ENCODE measurements at regions not wholly inside any gene's neighbourhood (a gene's known extent, or its start where the extent isn't known, plus 50 kb on each side); places are given as distances from the start of the nearest gene placed in this dataset.
"Not testable (repeated sequence)": the region's sequence is repeated elsewhere in the genome, so short reads cannot be mapped to it uniquely, and the experiment has no call there.

GRCh38 chr1:207243442-207244408, 77.8 kb upstream of the CD55 start:
- peak; percentile 12 for DNase-seq

- DNase-seq = no peak
These were observed 77.1 kb upstream of the CD55 start for GRCh38 chr1:207244409-207244801.

GRCh38 chr1:207245124-207245523, 76.4 kb upstream of the CD55 start:
- no peak for DNase-seq

GRCh38 chr1:207248544-207249198, 72.8 kb upstream of the CD55 start:
- no peak for DNase-seq

GRCh38 chr1:207250431-207250830, 71.0 kb upstream of the CD55 start:
- no peak for DNase-seq

- no peak for DNase-seq
These were observed 70.4 kb upstream of the CD55 start for GRCh38 chr1:207251066-207251465.

DNA sequence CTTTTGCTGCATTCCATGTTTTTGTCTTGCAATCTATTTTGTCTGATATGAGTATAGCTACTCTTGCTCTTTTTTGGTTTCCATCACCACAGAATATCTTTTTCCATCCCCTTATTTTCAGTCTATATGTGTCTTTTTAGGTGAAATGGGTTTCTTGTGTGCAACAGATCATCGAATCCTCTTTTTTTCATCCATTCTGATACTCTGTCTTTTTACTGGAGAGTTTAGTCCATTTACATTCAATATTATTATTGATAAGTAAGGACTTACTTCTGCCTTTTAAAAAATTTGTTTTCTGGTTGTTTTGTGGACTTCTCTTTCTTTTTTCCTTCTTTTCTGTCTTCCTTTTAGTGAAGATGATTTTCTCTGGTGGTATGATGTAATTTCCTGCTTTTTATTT, 64.6 kb upstream of the CD55 start:
- DNase-seq = no peak

GRCh38 chr1:207259391-207259790, 62.1 kb upstream of the CD55 start:
- DNase-seq = peak; percentile 17

DNA sequence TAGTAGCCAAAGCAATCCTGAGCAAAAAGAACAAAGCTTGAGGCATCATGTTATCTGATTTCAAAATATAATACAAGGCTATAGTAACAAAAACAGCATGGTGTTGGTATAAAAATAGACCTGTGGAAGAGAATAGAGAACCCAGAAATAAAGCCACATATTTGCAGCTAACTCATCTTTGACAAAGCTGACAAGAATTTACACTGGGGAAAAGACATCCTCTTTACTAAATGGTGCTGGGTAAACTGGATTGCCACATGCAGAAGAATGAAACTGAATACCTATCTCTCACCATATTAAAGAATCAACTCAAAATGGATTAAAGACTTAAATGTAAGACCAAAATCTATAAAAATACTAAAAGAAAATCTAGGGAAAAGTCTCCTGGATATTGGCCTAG, 59.5 kb upstream of the CD55 start:
- no peak for DNase-seq

GRCh38 chr1:207262891-207263290, 58.6 kb upstream of the CD55 start:
- DNase-seq = not testable (repeated sequence)

GRCh38 chr1:207264663-207265252, 56.7 kb upstream of the CD55 start:
- DNase-seq = no peak

DNA sequence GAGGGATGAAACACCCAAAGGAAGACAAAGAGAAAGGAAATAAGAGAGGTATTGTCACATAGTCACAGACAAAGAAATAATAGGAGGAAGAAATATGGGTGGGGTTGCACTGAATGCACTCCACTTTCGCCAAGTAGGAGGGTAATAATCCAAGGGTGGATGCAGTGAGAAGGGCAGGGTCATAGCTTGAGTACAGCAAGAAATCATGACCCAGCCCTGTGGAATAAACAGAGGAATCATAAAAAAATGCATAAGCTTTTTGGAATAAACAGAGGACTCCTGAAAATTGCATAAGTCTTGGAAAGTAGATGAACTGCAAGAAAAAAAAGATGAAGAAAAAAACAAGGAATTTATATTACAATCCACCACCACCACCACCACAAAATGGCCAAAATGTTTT, 53.1 kb upstream of the CD55 start:
- DNase-seq = no peak

- no peak for DNase-seq
These were observed 52.5 kb upstream of the CD55 start for GRCh38 chr1:207268753-207269511.

Data from fibroblast of upper back skin (primary cell).